CD14-positive monocyte (primary cell): ENCODE measurements at regions not wholly inside any gene's neighbourhood (a gene's known extent, or its start where the extent isn't known, plus 50 kb on each side); places are given as distances from the start of the nearest gene placed in this dataset.

ENCODE experiments used
- DNase-seq, 3 donors: peaks; one replicate each; pipeline ENCODE4 v3.0.0-alpha.2; 2011 to 2022
- H2AFZ ChIP-seq: 2 replicates; pipeline ENCODE4 v1.6.0; 2012; ENCODE audit warnings: mild to moderate bottlenecking, low read depth, low read length, inconsistent platforms; ENCODE audit not compliant: insufficient read depth, poor library complexity, severe bottlenecking
- H3K27ac ChIP-seq, 2 donors: 1 replicate in 1 of 2; 2 replicates in 1 of 2; pipeline ENCODE4 v1.5.1; 2012 to 2013; ENCODE audit warnings: low read length in 2 of 2, control low read depth in 1 of 2, inconsistent platforms in 1 of 2, low read depth in 1 of 2, mild to moderate bottlenecking in 1 of 2
- H3K27me3 ChIP-seq, 2 donors: one replicate each; pipeline versions ENCODE4 v1.6.0 to v1.6.1; 2011 to 2013; ENCODE audit warnings: low read length in 2 of 2; ENCODE audit not compliant: control insufficient read depth in 2 of 2, insufficient read depth in 2 of 2
- H3K36me3 ChIP-seq, 2 donors: replicated peaks in 1 of 2; 1 replicate in 1 of 2; 2 replicates in 1 of 2; pipeline versions ENCODE4 v1.5.1 to v1.6.1; 2012 to 2013; ENCODE audit warnings: low read length in 2 of 2, control low read depth in 1 of 2, inconsistent platforms in 1 of 2, mild to moderate bottlenecking in 1 of 2; ENCODE audit not compliant: insufficient read depth in 2 of 2, control insufficient read depth in 1 of 2
- H3K4me1 ChIP-seq, 2 donors: 1 replicate in 1 of 2; 2 replicates in 1 of 2; pipeline versions ENCODE4 v1.5.1 to v1.6.1; 2012 to 2013; ENCODE audit warnings: low read length in 2 of 2, control low read depth in 1 of 2, inconsistent platforms in 1 of 2, mild to moderate bottlenecking in 1 of 2, moderate library complexity in 1 of 2; ENCODE audit not compliant: insufficient read depth in 2 of 2, control insufficient read depth in 1 of 2
- H3K4me2 ChIP-seq: replicated peaks from 2 replicates; pipeline ENCODE3; 2012; ENCODE audit warnings: low read length, moderate library complexity, mild to moderate bottlenecking; ENCODE audit not compliant: poor library complexity, severe bottlenecking; ENCODE audit errors: extremely low read depth
- H3K4me3 ChIP-seq, 3 experiments: fragments of 200-600 bp in 1 of 3; sonication (generic) in 1 of 3; replicated peaks in 1 of 3; 1 replicate in 2 of 3; 2 replicates in 1 of 3; pipeline ENCODE4 v1.5.1; 2011 to 2013; ENCODE audit warnings: low read length in 3 of 3, mild to moderate bottlenecking in 3 of 3, control low read depth in 2 of 3, low read depth in 2 of 3, inconsistent platforms in 1 of 3, moderate library complexity in 1 of 3
- H3K79me2 ChIP-seq: 2 replicates; pipeline ENCODE4 v1.6.0; 2012; ENCODE audit warnings: mild to moderate bottlenecking, control low read depth, inconsistent platforms, low read length, moderate library complexity; ENCODE audit not compliant: insufficient read depth
- H3K9ac ChIP-seq: 2 replicates; pipeline ENCODE4 v1.6.0; 2017; ENCODE audit warnings: low read length, mild to moderate bottlenecking; ENCODE audit not compliant: insufficient read depth, poor library complexity, severe bottlenecking
- H3K9me3 ChIP-seq, 2 donors: replicated peaks in 1 of 2; 1 replicate in 1 of 2; 2 replicates in 1 of 2; pipeline versions ENCODE4 v1.5.1 to v1.6.1; 2012 to 2013; ENCODE audit warnings: low read length in 2 of 2, control low read depth in 1 of 2; ENCODE audit not compliant: control insufficient read depth in 1 of 2, insufficient read depth in 1 of 2
- H4K20me1 ChIP-seq: 2 replicates; pipeline ENCODE4 v1.6.0; 2012; ENCODE audit warnings: mild to moderate bottlenecking, low read length, control low read depth, moderate library complexity; ENCODE audit not compliant: insufficient read depth
- H3K27ac Mint-ChIP-seq, 7 donors: one replicate each; pipeline ENCODE4 v1.8.0; 2020; ENCODE audit warnings: mild to moderate bottlenecking in 7 of 7, mixed read lengths in 7 of 7, moderate library complexity in 6 of 7, inconsistent platforms in 2 of 7
- H3K27me3 Mint-ChIP-seq, 3 donors: one replicate each; pipeline ENCODE4 v1.8.0; 2021 to 2022; ENCODE audit warnings: low read depth in 3 of 3, mild to moderate bottlenecking in 3 of 3, mixed read lengths in 3 of 3, moderate library complexity in 3 of 3, inconsistent platforms in 1 of 3
- H3K36me3 Mint-ChIP-seq, 2 donors: one replicate each; pipeline ENCODE4 v1.8.0; 2020; ENCODE audit warnings: mixed read lengths in 2 of 2, inconsistent platforms in 1 of 2, mild to moderate bottlenecking in 1 of 2
- H3K4me1 Mint-ChIP-seq: one replicate; pipeline ENCODE4 v1.8.0; 2020; ENCODE audit warnings: mild to moderate bottlenecking, mixed read lengths
- H3K4me3 Mint-ChIP-seq, 2 donors: one replicate each; pipeline ENCODE4 v1.8.0; 2020; ENCODE audit warnings: mild to moderate bottlenecking in 2 of 2, mixed read lengths in 2 of 2, moderate library complexity in 1 of 2
- H3K9me3 Mint-ChIP-seq, 7 donors: one replicate each; pipeline ENCODE4 v1.8.0; 2020 to 2022; ENCODE audit warnings: mixed read lengths in 7 of 7, mild to moderate bottlenecking in 6 of 7, moderate library complexity in 6 of 7, inconsistent platforms in 2 of 7
- CTCF ChIP-seq: fragments of 200-600 bp; IDR thresholded peaks from one replicate; pipeline ENCODE4 v1.8.0; 2022; ENCODE audit warnings: antibody characterized with exemption, mild to moderate bottlenecking
- WGBS: methylation state at CpG from one replicate; pipeline ENCODE4 v1.1.5; 2013; ENCODE audit warnings: missing lambda C conversion rate; ENCODE audit not compliant: insufficient coverage; 5-methylcytosine and 5-hydroxymethylcytosine counted together
- intact Hi-C, 2 donors: fragments of 100-400 bp; cut with micrococcal nuclease; formaldehyde crosslinking; loops; one replicate each; pipeline versions ENCODE4 v1.15.0 to v1.15.1; 2023

- no peaks in the 10 kb centered on the region for H4K20me1 ChIP-seq
- no peak overlapping the region for H3K27ac ChIP-seq
- H3K27me3 ChIP-seq, result peaks cover 0 to 4% of the 10 kb centered on the region in 2 donors
- Mint-ChIP-seq H3K27ac (no peak overlapping the region), H3K9me3 (peaks cover 0 to 2% (median 0%) of the 10 kb centered on the region in 7 donors), H3K4me1 (no peaks in the 10 kb centered on the region), H3K4me3 (no peak overlapping the region), H3K27me3 (peaks cover 13 to 19% (median 14%) of the 10 kb centered on the region in 3 donors), H3K36me3 (no peaks in the 10 kb centered on the region)
- H2AFZ ChIP-seq, result no peak overlapping the region
- intact Hi-C loops, result no loop called here
- no peaks in the 10 kb centered on the region for H3K79me2 ChIP-seq
- no peak overlapping the region for H3K4me2 ChIP-seq
- no peak overlapping the region for H3K4me3 ChIP-seq
- DNase-seq, result no peak
- no peaks in the 10 kb centered on the region for H3K9me3 ChIP-seq
- no peaks in the 10 kb centered on the region for H3K36me3 ChIP-seq
- no peaks in the 10 kb centered on the region for H3K4me1 ChIP-seq
- no peak for TF ChIP-seq CTCF
- no peak overlapping the region for H3K9ac ChIP-seq
- 90% methylated on average over 21 of the region's 21 CpGs for WGBS
These were observed 410.5 kb downstream of the CTTN start for GRCh38 chr11:70808686-70809375.

DNA sequence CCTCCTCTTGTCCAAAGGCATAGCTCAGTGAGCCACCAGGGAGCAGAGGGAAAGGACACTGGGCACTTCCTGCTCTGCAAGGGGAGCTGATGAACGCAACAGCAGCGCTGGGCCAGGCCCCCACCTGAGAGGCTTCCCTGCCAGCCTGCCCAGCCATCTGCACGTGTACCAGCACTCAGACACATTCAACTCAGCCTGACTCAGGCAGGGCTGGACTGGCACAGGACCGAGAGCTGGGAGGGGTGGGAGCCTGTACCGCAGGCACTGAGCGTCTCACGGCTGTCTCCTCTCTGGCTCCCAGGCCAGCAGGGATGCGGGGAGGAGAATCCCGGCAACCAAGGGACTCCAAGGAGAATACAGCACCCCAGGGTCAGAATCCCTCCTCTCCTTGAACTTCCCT is 411.8 kb downstream of the CTTN start:
- H3K27ac Mint-ChIP-seq, result no peak overlapping the region
- no peak overlapping the region for H3K4me3 ChIP-seq
- H3K79me2 ChIP-seq, result no peaks in the 10 kb centered on the region
- no peaks in the 10 kb centered on the region for H3K9me3 Mint-ChIP-seq
- H3K27ac ChIP-seq, result no peak overlapping the region
- 90% methylated on average over 8 of the region's 9 CpGs for WGBS
- no peak overlapping the region for H3K4me3 Mint-ChIP-seq
- H3K27me3 Mint-ChIP-seq, result peaks cover 4 to 7% (median 7%) of the 10 kb centered on the region in 3 donors
- TF ChIP-seq CTCF, result no peak
- intact Hi-C loops, result no loop called here
- no peaks in the 10 kb centered on the region for H4K20me1 ChIP-seq
- no peak overlapping the region for H3K9ac ChIP-seq
- no peaks in the 10 kb centered on the region for H3K36me3 ChIP-seq
- H3K4me1 Mint-ChIP-seq, result no peaks in the 10 kb centered on the region
- no peaks in the 10 kb centered on the region for H3K27me3 ChIP-seq
- H2AFZ ChIP-seq, result no peak overlapping the region
- no peak for DNase-seq
- no peak overlapping the region for H3K4me2 ChIP-seq
- no peaks in the 10 kb centered on the region for H3K9me3 ChIP-seq
- no peaks in the 10 kb centered on the region for H3K36me3 Mint-ChIP-seq
- no peaks in the 10 kb centered on the region for H3K4me1 ChIP-seq
